ENCODE measurements at regions not wholly inside any gene's neighbourhood (a gene's known extent, or its start where the extent isn't known, plus 50 kb on each side); places are given as distances from the start of the nearest gene placed in this dataset.

DNA sequence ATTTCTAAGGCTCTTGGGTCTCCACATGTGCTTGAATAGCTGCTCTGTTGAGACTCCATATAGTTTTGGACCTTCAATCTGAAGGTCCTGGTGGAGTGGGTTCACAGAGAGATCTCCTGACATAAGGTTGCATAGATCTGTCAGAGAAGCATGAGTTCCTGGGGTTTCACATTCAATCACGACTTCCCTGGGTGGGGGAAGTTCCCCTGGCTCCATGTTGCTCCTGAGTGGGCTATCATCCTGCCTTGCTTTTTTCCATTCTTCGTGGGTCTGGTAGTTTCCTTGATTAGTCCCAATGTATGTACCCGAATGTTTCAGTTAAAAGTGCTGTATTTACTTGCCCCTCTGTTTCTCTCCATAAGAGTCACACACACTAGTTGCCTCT is 181.8 kb downstream of the RASSF9 start:
- TF ChIP-seq CTCF (IDR thresholded peaks at IDR 0.05) (no peak), POLR2A (IDR thresholded peaks at IDR 0.05) (no peak), POLR2AphosphoS5 (IDR thresholded peaks at IDR 0.05) (no peak)
